Stimulated activated CD4-positive, alpha-beta T cell treated with anti-CD3 and anti-CD28 coated beads, Interleukin-15, amount 100 ng/mL, for 48 hours (primary cell): ENCODE measurements at regions not wholly inside any gene's neighbourhood (a gene's known extent, or its start where the extent isn't known, plus 50 kb on each side); places are given as distances from the start of the nearest gene placed in this dataset.

Experiments
- DNase-seq, 2 donors: peaks; one replicate each; pipeline ENCODE4 v3.0.0-alpha.2; 2020; ENCODE audit warnings: low read depth in 2 of 2

GRCh38 chr15:91472316-91472756, 372.3 kb downstream of the SV2B start:
- no peak for DNase-seq

GRCh38 chr15:91473894-91474545, 374.0 kb downstream of the SV2B start:
- no peak for DNase-seq

- DNase-seq: no peak
Observed at GRCh38 chr15:91476861-91477260, 376.6 kb upstream of the SLCO3A1 start.

GRCh38 chr15:91478717-91479191, 374.8 kb upstream of the SLCO3A1 start:
- no peak for DNase-seq

GRCh38 chr15:91480426-91480825, 373.1 kb upstream of the SLCO3A1 start:
- no peak for DNase-seq

- DNase-seq: no peak
Observed at GRCh38 chr15:91482799-91483198, 370.7 kb upstream of the SLCO3A1 start.

GRCh38 chr15:91484141-91484540, 369.4 kb upstream of the SLCO3A1 start:
- no peak for DNase-seq

- DNase-seq: no peak
Observed at GRCh38 chr15:91488452-91488851, 365.1 kb upstream of the SLCO3A1 start.

GRCh38 chr15:91490211-91490610, 363.3 kb upstream of the SLCO3A1 start:
- DNase-seq: no peak

- DNase-seq: no peak
Observed at GRCh38 chr15:91491101-91491950, 362.2 kb upstream of the SLCO3A1 start.

GRCh38 chr15:91496754-91497691, 356.5 kb upstream of the SLCO3A1 start:
- DNase-seq: no peak

GRCh38 chr15:91498046-91498748, 355.3 kb upstream of the SLCO3A1 start:
- no peak for DNase-seq

GRCh38 chr15:91498749-91499062, 354.8 kb upstream of the SLCO3A1 start:
- DNase-seq: no peak

- no peak for DNase-seq
Observed at GRCh38 chr15:91499774-91500383, 353.6 kb upstream of the SLCO3A1 start.

GRCh38 chr15:91508633-91509032, 344.9 kb upstream of the SLCO3A1 start:
- DNase-seq: no peak

GRCh38 chr15:91514147-91514546, 339.4 kb upstream of the SLCO3A1 start:
- no peak for DNase-seq

- DNase-seq: no peak
Observed at GRCh38 chr15:91515188-91515754, 338.2 kb upstream of the SLCO3A1 start.

GRCh38 chr15:91516866-91517265, 336.6 kb upstream of the SLCO3A1 start:
- DNase-seq: no peak

- no peak for DNase-seq
Observed at GRCh38 chr15:91517491-91518200, 335.9 kb upstream of the SLCO3A1 start.

GRCh38 chr15:91520850-91521249, 332.7 kb upstream of the SLCO3A1 start:
- DNase-seq: no peak
